A204.1 (cell line): ENCODE measurements at regions not wholly inside any gene's neighbourhood (a gene's known extent, or its start where the extent isn't known, plus 50 kb on each side); places are given as distances from the start of the nearest gene placed in this dataset.
"Not testable (repeated sequence)": the region's sequence is repeated elsewhere in the genome, so short reads cannot be mapped to it uniquely, and the experiment has no call there.

Experiments
- FAIRE-seq: peaks from 2 replicates; lab custom pipeline; 2012; peaks lifted over from hg19 to GRCh38; lab: Jason Lieb, UNC

GRCh38 chr4:134483514-134483913 lies 281.9 kb upstream of the PABPC4L start:
- FAIRE-seq, result not testable (repeated sequence)

GRCh38 chr4:134471569-134471968 lies 270.0 kb upstream of the PABPC4L start:
- no peak for FAIRE-seq

- no peak for FAIRE-seq
Measured at GRCh38 chr4:134470544-134470943, 269.0 kb upstream of the PABPC4L start.

- no peak for FAIRE-seq
Measured at GRCh38 chr4:134465417-134465816, 263.8 kb upstream of the PABPC4L start.

- FAIRE-seq, result no peak
Measured at GRCh38 chr4:134463771-134464170, 262.2 kb upstream of the PABPC4L start.

GRCh38 chr4:134426821-134427220 lies 225.2 kb upstream of the PABPC4L start:
- FAIRE-seq, result no peak

GRCh38 chr4:134425756-134426155 lies 224.2 kb upstream of the PABPC4L start:
- no peak for FAIRE-seq

GRCh38 chr4:134422776-134423175 lies 221.2 kb upstream of the PABPC4L start:
- no peak for FAIRE-seq

- no peak for FAIRE-seq
Measured at GRCh38 chr4:134421734-134422133, 220.1 kb upstream of the PABPC4L start.

- FAIRE-seq, result no peak
Measured at GRCh38 chr4:134408897-134409296, 207.3 kb upstream of the PABPC4L start.

- FAIRE-seq, result no peak
Measured at GRCh38 chr4:134401798-134402197, 200.2 kb upstream of the PABPC4L start.

GRCh38 chr4:134393592-134393991 lies 192.0 kb upstream of the PABPC4L start:
- no peak for FAIRE-seq

GRCh38 chr4:134390319-134390718 lies 188.7 kb upstream of the PABPC4L start:
- FAIRE-seq, result no peak

GRCh38 chr4:134388351-134388750 lies 186.8 kb upstream of the PABPC4L start:
- FAIRE-seq, result no peak

- FAIRE-seq, result no peak
Measured at GRCh38 chr4:134382478-134383227, 181.1 kb upstream of the PABPC4L start.

- no peak for FAIRE-seq
Measured at GRCh38 chr4:134375775-134376174, 174.2 kb upstream of the PABPC4L start.

- no peak for FAIRE-seq
Measured at GRCh38 chr4:134365852-134366251, 164.3 kb upstream of the PABPC4L start.

- no peak for FAIRE-seq
Measured at GRCh38 chr4:134364928-134365327, 163.3 kb upstream of the PABPC4L start.

GRCh38 chr4:134345244-134345643 lies 143.7 kb upstream of the PABPC4L start:
- FAIRE-seq, result no peak

- no peak for FAIRE-seq
Measured at GRCh38 chr4:134343656-134344055, 142.1 kb upstream of the PABPC4L start.

GRCh38 chr4:134343081-134343480 lies 141.5 kb upstream of the PABPC4L start:
- no peak for FAIRE-seq

- FAIRE-seq, result no peak
Measured at GRCh38 chr4:134337574-134337973, 136.0 kb upstream of the PABPC4L start.

- no peak for FAIRE-seq
Measured at GRCh38 chr4:134328741-134329140, 127.2 kb upstream of the PABPC4L start.

GRCh38 chr4:134327274-134328122 lies 125.9 kb upstream of the PABPC4L start:
- no peak for FAIRE-seq
